COR-L47 (cell line): ENCODE measurements at regions not wholly inside any gene's neighbourhood (a gene's known extent, or its start where the extent isn't known, plus 50 kb on each side); places are given as distances from the start of the nearest gene placed in this dataset.

Experiments
- DNase-seq: peaks from one replicate; lab custom pipeline; 2025; lab: John Stamatoyannopoulos, UW

DNA sequence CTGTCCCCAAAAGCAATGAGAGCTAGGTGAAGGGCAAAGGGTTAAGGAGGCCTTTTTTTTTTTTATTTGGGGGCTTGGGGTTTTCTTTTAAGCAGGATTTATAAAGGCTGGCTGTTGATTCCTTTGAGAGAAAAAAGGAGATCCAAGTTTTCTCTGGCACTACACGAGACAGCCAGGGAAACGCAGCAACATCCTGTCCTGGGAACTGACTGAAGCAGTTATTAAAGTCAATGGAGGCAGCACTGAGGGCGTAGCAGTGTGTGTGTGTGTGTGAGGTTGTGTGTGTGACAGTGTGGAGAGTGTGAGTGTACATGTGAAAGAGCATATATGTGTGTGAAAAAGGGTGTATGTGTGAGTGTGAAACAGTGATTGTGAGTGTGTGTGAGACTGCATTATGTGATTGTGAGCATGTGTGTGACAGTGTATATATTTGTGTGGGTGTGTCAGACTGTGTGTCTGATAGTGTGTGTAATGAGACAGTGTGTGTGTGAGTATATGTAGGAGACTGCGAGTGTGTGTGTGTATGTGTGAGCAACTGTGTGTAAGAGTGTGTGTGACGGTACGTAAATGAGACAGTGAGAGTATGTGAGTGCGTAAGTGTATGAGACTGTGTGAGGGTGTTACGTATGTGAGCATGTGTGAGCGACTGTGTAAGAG, 65.9 kb upstream of the TIAM1 start:
- no peak for DNase-seq

DNA sequence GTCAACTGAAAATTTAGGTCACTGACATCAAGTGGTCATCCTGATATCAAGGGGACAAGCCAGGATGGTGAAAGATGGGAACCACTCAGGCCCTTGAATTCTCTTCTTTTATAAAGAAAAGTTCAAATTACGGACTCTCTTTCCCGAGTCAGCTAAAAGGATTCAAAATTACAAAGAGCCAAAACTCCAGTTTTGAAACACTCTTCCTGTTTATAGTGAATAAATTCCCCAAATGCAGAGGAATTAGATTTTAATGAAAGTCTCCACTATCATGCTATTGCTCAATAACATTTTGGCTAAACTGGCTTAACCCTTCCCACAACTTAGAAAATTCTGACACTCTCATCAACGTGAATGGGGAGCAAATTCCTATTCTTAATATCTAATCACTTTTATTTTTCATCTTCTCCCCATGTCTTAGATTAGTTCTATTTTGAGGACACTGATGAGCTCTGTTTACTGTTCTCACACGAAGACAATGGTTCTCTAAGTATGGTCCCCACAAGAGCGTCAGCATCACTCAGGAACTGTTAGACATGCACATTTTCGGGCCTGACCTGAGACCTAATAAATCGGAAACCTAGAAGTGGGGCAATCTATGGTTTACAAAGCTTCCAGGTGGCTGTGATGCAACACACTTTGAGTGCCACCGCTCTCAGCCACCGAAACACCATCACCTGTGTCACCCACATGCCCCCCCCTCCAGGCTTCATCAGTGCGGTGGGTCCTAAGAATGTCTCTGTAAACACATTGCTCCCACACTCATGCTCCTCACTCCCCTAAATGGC, 64.4 kb upstream of the TIAM1 start:
- DNase-seq: no peak

DNA sequence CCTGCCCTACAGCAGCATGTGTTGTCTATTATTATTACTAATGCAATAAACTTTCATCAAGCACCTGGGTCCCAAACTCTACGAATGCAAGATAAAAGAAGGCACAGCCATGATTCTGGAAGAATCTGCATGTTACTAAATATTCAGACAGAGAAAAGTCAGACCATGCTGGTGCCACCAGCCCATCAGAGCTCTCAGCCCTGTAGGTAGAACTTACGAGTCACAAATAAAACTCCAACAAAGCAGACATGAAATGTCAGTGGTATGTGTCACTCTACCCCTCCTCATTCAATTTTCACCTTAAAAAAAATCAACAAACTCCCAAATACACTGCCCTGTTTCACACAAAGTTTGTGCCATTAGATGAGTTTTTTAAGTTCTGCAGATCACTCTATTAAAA, 62.4 kb upstream of the TIAM1 start:
- no peak for DNase-seq

DNA sequence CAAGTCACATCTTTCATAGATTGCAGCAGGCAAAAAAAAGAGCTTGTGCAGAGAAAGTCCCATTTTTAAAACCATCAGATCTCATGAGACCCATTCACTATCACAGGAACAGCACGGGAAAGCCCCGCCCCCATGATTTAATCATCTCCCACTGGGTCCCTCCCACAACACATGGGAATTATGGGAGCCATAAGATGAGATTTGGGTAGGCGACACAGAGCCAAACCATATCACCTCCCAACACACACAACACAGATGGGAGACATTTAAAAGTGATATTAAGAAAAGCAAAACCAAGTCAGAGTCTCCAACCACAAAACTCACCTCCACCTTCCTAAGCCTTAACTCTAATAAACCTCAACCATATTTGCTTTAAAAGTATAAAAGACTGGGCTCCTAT, 61.5 kb upstream of the TIAM1 start:
- DNase-seq: no peak

DNA sequence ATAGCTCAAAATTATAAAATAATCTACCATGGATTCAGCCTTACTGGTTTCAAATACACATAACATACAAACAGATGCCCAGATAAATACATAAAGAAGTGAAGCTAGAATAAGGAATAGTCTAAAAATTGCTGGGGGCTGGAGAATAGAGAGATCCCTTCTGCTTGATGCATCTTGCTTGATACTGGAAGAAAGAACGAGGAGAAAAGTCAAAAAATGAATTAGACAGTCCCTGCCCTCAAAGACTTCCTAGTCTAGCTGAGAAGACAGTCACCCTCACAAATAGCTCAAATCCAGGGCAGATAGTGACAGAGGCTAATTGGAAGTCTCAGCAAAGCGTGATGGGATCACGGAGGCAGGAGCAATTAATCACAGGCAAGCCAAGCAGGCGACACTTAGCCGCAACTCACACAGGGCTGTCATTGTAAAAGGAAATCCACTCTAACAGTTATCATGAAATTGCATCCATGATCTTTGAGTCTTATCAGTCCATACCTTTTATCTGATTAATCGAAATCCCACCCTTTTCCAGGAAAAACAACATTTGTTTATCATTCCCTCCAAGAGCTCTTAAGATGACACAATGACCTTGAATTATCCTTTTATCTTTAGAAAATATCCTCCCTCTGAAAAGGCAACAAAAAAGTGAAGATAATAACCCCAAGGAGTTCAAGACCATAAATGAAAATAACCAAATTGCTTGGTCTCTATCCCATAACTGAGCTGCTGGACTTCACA, 59.7 kb upstream of the TIAM1 start:
- DNase-seq: no peak

DNA sequence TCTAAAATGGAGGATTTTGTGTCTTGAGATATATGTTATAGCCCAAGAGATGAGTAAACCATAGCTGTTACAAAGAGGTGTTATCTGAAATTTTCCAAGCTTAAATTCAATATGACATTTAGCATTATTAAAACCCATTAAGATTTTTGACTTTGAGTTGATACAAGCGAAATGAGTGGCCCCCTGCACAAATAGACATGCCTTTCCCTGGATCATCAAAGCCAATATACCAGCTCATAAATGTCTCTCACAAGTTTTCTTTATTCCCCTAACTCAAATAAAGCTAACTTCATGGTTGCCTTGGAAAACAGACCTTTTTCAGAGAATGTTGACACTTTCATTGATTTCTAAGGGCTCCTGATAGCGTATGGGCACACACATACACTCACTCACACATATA, 55.5 kb upstream of the TIAM1 start:
- DNase-seq: no peak

DNA sequence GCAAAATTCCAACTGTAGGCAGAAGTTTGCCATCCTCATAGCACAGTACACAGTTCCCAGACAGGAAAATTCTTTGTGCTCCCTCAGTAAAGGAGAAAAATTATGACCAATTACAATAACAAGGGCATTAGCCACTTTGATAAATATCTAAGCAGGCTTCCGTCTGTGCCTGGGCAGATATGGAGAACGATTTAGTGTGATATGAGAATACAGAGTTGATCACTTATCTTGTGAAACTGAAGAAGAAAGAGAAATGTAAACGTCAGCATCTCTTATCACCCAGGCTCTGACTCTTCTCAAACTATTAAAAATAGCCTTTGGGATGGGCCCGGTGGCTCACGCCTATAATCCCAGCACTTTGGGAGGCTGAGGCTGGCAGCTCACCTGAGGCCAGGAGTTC, 54.5 kb upstream of the TIAM1 start:
- no peak for DNase-seq

DNA sequence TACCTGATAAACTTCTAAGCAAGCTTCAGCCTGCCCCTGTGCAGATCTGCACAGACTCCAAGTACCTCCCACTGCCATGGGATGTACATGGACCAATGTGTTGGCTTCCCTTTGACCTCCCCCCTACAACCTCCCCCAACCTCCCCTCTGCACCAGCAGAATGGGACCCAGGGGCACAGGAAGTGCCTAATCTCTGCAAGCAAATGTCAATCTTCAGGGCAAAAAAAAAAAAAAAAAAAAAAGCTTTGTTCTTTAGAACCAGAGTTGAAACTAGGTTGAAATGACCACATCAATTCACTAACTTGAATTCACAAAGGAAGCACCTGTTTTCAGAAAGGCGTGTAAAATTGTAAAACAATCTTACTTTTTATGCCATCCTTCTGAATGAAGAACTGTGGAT, 53.9 kb upstream of the TIAM1 start:
- no peak for DNase-seq

DNA sequence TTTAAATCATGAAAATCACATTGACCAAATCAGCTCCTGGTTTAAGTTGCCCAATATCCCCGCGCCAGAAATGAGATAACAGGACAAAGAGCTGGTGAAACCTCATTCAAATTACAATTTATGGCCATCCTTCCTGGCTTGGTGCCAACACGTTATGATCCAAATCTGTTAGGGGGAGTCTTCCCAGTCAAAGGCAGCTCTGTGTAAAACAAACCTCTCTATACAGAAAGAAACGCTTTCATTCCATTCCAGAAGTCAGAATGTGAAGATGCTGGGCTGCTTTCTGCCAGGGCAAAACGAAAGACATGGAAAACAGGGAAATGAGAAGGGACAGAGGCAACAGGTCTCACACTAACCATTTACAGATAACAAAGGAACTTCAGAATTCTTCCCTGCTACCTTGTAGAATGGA, 53.5 kb upstream of the TIAM1 start:
- DNase-seq: peak; percentile 55

DNA sequence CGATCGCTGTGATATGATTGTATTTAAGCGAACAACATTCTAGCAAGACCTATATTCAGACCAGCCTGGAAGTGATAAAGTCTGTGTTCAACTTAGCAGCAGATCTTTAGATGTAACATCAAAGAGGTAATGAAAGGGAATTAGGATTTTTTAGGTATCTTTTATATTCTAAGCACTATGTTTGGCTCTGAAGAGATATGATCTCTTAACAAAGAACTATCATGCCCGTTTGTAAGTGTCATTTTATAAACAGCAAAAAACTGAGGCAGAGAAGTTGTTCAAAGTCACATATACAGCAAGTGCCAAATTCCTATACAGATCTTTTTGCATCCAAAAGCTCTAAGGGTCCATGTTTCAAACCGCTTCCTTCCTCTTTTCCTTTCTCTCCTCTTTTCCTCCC, 53.0 kb upstream of the TIAM1 start:
- no peak for DNase-seq

DNA sequence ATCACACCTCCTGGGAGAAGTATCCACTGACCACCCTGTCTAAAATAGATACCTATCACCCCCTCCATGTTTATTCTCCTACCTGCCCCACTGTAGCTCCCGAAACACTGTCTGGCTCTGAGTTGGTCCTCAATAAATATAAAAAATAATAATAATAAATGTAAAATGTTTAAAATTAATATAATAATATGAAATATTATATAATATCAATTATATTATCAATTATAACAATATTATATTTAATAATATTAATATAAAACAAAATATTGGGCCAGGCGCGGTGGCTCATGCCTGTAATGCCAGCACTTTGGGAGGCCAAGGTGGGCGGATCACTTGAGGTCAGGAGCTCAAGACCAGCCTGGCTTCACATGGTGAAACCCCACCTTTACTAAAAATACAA, 52.3 kb upstream of the TIAM1 start:
- DNase-seq: no peak

DNA sequence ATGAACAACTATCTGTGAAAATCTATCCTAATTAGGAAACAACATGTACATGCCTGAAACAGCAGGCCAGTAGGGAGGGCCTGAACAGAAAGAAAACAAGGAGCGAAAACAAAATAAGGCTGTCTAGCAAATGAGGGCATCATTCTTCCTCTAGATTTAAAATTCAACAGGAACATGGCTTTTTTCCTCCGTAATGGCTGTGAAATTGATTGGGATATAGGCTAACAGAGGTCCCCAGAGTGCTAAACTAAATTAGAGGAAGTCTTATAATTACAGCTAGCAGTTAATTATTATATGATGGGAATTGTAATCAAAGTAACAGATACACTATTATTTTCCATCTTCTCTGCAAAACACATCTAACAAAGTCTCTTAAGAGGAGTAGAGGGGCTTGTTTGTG, 51.7 kb upstream of the TIAM1 start:
- no peak for DNase-seq

DNA sequence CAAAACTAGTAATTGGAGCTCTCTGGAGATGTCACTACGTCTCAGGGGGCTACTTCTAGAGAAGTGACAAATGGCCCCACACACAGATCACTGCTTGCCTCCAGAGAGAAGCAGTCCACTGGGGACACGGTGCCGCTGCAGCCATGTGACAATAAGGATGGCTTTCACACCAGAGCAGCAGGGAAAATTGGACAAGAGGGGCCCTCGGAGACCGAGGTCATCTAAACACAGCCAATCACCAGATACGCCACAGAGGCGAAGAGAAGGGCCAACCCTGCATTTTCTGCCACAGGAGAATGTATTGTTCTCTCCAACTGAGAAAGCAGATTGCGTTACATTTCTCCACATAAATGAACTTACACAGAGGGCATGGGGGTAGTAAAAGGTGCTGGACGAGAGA, 51.2 kb upstream of the TIAM1 start:
- no peak for DNase-seq

DNA sequence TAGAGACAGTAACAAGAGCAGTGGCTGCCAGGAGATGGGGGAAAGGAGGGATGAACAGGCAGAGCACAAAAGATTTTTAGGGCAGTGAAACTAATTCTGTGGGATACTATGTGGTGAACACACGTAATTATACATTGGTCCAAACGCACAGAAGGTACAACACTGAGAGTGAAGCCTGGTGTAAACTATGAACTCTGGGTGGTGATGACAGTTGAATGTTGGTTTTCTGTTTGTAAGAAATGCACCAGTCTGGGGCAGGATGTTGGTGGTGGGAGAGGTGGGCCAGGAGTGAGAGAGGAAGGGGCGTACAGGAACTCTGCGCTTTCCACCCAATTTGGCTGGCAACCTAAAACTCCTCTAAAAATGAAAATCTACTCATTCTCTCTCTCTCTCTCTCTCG, 50.2 kb upstream of the TIAM1 start:
- DNase-seq: no peak
